ENCODE measurements at regions not wholly inside any gene's neighbourhood (a gene's known extent, or its start where the extent isn't known, plus 50 kb on each side); places are given as distances from the start of the nearest gene placed in this dataset.

- DNase-seq, result no peak
These were observed 280.3 kb upstream of the POU3F1 start for GRCh38 chr1:38326856-38327255.

DNA sequence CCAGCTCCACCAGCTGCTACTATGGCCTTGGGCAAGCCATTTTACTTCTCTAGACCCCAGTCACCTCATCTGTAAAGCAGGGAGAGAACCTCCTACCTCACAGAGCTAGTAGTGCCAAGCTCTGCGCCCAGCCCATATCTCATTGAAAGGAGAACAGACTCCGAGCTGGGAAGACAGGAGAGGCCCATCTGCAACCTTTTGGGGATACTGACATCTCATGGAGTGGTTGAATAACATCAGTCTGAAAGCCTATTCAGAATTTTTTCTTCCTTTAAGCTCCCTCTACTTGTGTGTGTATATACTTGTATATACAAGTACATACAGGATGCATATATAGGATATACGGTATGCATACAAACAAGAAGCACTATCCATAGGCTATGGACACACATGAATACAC, 279.5 kb upstream of the POU3F1 start:
- DNase-seq, result no peak

- DNase-seq, result no peak
These were observed 266.2 kb upstream of the POU3F1 start for GRCh38 chr1:38312753-38313152.

GRCh38 chr1:38310079-38310478, 263.5 kb upstream of the POU3F1 start:
- no peak for DNase-seq

GRCh38 chr1:38308780-38309179, 262.2 kb upstream of the POU3F1 start:
- no peak for DNase-seq

DNA sequence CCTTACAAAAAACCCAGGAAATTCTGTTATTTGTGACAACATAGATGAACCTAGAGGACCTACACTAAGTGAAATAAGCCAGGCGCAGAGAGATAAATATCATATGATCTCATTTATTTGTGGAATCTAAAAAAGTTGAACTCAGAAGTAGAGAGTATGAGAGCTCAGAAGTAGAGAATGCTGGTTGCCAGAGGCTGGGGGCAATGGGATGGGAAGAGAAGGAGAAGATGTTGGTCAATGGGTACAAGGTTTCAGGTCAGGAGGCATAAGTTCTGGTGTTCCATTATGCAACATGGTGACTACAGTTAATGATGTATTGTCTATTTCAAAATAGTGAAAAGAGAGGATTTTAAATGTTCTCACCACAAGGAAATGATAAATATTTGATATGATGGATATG, 259.1 kb upstream of the POU3F1 start:
- DNase-seq, result no peak

- DNase-seq, result no peak
These were observed 257.2 kb upstream of the POU3F1 start for GRCh38 chr1:38303843-38304242.

- no peak for DNase-seq
These were observed 254.4 kb upstream of the POU3F1 start for GRCh38 chr1:38301040-38301439.

DNA sequence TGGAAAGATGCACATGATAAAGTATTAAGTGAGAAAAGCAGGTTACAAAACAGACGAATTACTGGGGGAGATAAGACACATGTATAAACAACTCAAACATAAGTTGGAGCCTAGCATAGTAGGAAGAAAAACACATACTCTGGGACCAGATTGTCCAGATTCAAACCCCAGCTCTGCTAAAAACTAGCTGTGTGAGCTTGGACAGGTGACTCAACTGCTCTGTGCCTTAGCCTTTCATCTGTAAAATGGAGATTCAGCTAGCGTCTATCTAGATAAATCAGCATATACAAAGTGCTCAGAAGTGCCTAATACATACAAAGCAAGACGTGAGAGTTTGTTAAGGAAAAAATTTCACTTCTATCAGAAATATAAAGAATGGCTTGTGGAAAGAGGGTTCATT, 254.0 kb upstream of the POU3F1 start:
- DNase-seq, result no peak

DNA sequence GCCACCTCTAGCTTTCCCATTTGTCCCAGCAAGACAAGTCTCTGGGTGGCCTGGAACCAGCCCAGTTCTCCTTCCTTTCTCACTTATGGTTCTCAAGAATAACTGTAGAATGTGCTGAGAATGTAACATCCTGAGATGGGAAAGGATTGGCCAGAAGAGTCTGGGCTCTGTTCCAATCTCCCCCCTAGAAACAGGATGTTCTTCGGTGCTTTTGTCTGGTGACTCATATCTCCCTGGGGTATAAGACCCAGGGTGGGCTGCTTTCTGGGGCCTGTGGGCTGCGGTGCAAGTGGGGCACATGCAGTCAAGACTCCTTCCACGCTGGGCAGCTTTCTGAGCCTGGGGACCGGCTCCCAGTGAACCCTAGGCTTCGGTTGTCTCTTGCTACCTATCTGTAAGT, 251.2 kb upstream of the POU3F1 start:
- DNase-seq, result peak; percentile 44

GRCh38 chr1:38297246-38297645, 250.7 kb upstream of the POU3F1 start:
- DNase-seq, result no peak

DNA sequence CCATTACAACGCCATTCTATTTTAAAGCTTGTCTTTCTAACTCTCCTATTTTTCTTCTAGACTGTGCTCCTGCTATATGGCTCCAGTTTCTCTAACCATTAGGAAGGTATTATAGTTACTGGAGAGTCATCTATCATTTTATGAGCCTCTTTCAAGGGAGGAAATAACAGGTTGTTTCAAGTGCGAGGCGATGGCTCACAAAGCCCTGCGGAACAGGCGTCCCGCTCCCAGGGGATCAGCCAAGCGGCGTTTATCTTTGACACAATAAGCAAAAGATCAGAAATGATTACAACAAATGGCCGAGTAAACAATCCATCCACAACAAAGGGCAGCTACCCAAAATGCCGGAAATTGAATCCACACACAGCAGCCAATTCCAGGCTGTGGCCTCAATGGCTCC, 249.5 kb upstream of the POU3F1 start:
- no peak for DNase-seq

DNA sequence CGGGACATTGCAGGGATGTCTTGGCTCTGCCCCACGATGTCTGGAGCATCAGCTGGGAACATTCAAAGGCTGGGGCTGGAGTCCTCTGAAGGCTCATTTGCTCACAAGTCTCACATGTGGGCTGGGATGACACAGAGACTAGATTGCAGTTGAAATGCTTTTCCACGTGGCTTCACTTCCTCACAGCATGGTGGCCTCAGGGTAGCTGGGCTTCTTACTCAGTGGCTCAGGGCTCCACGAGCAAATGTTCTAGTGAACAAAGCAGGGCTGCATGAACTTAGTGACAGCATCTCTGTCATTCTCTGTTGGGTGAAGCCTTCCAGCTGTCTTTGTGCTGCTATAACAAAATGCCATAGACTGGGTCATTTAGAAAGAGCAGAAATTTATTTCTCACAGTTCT, 247.0 kb upstream of the POU3F1 start:
- DNase-seq, result no peak

DNA sequence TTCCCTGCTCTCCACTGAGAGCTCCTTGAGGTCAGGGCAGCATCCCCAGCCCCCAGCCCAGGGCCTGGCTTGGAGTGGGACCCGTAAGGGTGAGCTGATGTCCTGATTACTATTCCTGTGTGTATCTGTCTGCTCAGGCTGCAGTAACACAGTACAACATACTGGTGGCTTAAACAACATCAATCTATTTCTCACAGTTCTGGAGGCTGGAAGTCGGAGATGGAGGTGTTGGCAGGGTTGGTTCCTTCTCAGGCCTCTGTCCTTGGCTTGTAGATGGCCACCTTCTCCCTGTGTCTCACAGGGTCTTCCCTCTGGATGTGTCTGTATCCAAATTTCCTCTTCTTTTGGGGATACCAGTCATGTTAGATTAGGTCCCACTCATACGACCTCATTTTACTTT, 246.4 kb upstream of the POU3F1 start:
- DNase-seq, result no peak

- no peak for DNase-seq
These were observed 245.4 kb upstream of the POU3F1 start for GRCh38 chr1:38291906-38292521.

- no peak for DNase-seq
These were observed 244.7 kb upstream of the POU3F1 start for GRCh38 chr1:38291336-38291735.

GRCh38 chr1:38289034-38289433, 242.4 kb upstream of the POU3F1 start:
- DNase-seq, result no peak

DNA sequence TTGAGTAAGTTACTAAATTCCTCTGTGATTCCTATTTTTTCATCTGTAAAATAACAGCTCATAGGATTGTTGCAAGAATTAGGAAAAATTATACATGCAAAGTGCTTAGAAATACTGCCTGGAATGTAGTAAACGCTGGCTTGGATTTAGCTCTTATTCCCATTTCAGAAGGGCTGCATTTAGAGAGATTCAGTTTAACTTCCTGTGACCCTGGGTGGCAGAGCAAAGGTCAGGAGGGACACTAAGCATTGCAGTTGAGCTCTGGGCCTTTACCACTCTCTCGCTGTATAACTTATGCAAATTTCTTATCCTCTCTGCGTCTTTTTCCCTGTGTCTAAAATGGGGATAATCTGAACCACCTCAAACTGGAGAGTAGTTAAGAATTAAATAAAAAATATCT, 241.0 kb upstream of the POU3F1 start:
- no peak for DNase-seq

DNA sequence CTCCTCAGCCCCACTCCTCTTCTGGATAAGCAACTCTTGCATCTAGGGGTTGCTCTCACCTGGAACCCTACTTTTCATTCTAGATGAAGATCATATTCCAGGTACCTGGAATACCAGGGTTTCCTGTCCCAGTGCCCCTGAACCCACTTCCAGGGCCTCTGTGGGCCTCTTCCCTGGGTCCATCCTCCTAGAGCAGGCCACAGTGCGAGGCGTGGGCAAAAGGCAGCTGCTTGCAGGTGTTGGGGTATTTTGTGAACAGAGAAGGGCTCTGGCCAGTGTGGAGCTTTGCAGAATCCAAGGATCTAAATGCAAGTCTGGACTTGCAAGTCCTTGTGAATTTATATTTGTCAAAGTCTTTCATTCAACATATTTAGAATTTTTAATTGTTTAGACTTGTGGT, 240.4 kb upstream of the POU3F1 start:
- no peak for DNase-seq

DNA sequence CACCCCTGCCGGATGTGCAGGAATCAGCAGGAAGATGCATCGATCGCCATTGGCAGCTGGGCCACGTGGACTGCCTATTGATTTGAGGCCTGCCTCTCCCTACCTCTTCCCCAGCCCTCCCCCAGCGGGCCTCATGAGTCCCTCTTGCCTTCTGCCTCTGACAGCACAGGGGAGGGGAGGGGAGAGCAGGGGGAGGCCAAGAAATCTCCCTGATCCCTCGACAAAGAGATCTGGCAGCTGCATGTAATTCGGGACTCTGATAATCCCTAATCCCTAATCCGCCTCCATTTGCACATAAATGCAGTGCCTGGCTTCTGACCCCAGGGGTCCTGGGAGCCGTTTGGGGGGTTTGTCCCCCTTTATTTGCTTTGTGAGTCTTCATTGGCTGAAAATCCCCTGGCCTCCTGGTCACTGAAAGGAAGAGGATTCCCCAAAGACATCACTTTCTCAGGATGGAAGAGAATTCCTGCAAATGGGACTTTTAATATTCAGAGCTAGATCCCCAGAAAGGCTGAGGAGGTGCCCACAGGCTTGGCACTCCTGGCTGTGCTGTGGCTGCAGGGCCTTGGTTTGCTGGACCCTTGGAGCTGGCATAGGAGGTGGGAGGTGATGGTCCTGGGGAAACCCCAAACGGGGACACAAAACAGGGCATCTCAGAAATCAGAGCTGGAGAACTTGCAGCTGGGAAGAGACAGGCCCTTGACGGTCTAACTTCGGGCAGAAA, 239.4 kb upstream of the POU3F1 start:
- DNase-seq, result no peak

- DNase-seq, result no peak
These were observed 238.4 kb upstream of the POU3F1 start for GRCh38 chr1:38284953-38285352.

GRCh38 chr1:38283696-38284470, 237.3 kb upstream of the POU3F1 start:
- DNase-seq, result no peak

- no peak for DNase-seq
These were observed 232.6 kb upstream of the POU3F1 start for GRCh38 chr1:38279148-38279547.

- no peak for DNase-seq
These were observed 231.1 kb upstream of the POU3F1 start for GRCh38 chr1:38277646-38278045.

Measured in fibroblast of upper back skin (primary cell).